Transverse colon (tissue), 4 donors: ENCODE measurements at regions not wholly inside any gene's neighbourhood (a gene's known extent, or its start where the extent isn't known, plus 50 kb on each side); places are given as distances from the start of the nearest gene placed in this dataset.
"Not testable (repeated sequence)": the region's sequence is repeated elsewhere in the genome, so short reads cannot be mapped to it uniquely, and the experiment has no call there.

Experiments
- DNase-seq: peaks from one replicate; pipeline ENCODE4 v3.0.0-alpha.2; 2019
- H3K27ac ChIP-seq, 4 donors: fragments of 200-600 bp; sonication (generic); 2 replicates each; pipeline ENCODE4 v1.5.1; 2016 to 2018; ENCODE audit warnings: inconsistent platforms in 4 of 4
- H3K27me3 ChIP-seq: fragments of 200-600 bp; sonication (generic); 2 replicates; pipeline ENCODE4 v1.5.1; 2017; ENCODE audit warnings: inconsistent platforms
- H3K36me3 ChIP-seq, 4 donors: fragments of 200-600 bp; sonication (generic); 2 replicates each; pipeline ENCODE4 v1.5.1; 2017 to 2019; ENCODE audit warnings: inconsistent platforms in 4 of 4
- H3K4me1 ChIP-seq, 4 donors: fragments of 200-600 bp; sonication (generic); 2 replicates each; pipeline ENCODE4 v1.5.1; 2017 to 2020; ENCODE audit warnings: inconsistent platforms in 4 of 4
- H3K4me3 ChIP-seq, 4 donors: fragments of 200-600 bp; sonication (generic); 1 replicate in 1 of 4; 2 replicates in 3 of 4; pipeline versions ENCODE4 v1.5.1 to v1.6.1; 2017 to 2019; ENCODE audit warnings: inconsistent platforms in 4 of 4
- H3K9me3 ChIP-seq, 2 donors: fragments of 200-600 bp; sonication (generic); 2 replicates each; pipeline ENCODE4 v1.5.1; 2017 to 2019; ENCODE audit warnings: inconsistent platforms in 2 of 2
- CTCF ChIP-seq, 5 experiments: fragments of 200-600 bp in 3 of 5; fragments of 450-650 bp in 2 of 5; sonication (generic) in 3 of 5; IDR thresholded peaks; 1 replicate in 2 of 5; 2 replicates in 3 of 5; pipeline ENCODE4 v1.5.1; 2016 to 2017; ENCODE audit warnings: antibody characterized with exemption in 5 of 5, inconsistent platforms in 3 of 5, mild to moderate bottlenecking in 2 of 5, moderate library complexity in 1 of 5
- EP300 ChIP-seq: sonication (generic); formaldehyde crosslinking; IDR thresholded peaks from one replicate; pipeline ENCODE4 v1.6.1; 2017; ENCODE audit warnings: antibody characterized with exemption, low read depth
- POLR2A ChIP-seq: fragments of 450-650 bp; IDR thresholded peaks from one replicate; pipeline ENCODE4 v1.6.1; 2016; ENCODE audit warnings: antibody characterized with exemption, mild to moderate bottlenecking, moderate library complexity
- POLR2AphosphoS5 ChIP-seq, 3 donors: sonication (generic); formaldehyde crosslinking; IDR thresholded peaks; one replicate each; pipeline ENCODE4 v1.6.1; 2016; ENCODE audit warnings: antibody characterized with exemption in 3 of 3
- WGBS, 2 donors: methylation state at CpG; one replicate each; pipeline ENCODE4 v1.1.5; 2018; ENCODE audit warnings: low coverage in 1 of 2; 5-methylcytosine and 5-hydroxymethylcytosine counted together
- in situ Hi-C, 4 donors: fragments of 200-750 bp; cut with MboI; loops; one replicate each; pipeline versions ENCODE4 v1.15.0 to v1.15.1; 2017; ENCODE audit warnings: low sequenced_read_pairs in 3 of 4, low pct_ligation_motif_present in 1 of 4, low pct_unique_long_range_greater_than_20kb in 1 of 4
- intact Hi-C: fragments of 100-400 bp; cut with DNase I; formaldehyde crosslinking; loops from one replicate; pipeline ENCODE4 v1.15.1; 2023; ENCODE audit warnings: low total_unique reads

GRCh38 chr13:54415753-54416366, 1387.2 kb downstream of the OLFM4 start:
- TF ChIP-seq CTCF (IDR thresholded peaks at IDR 0.05) (no peak), EP300 (no peak), POLR2A (no peak), POLR2AphosphoS5 (IDR thresholded peaks at IDR 0.05) (no peak)
- Histone ChIP-seq H3K4me1 (no peaks in the 10 kb centered on the region), H3K9me3 (no peaks in the 10 kb centered on the region), H3K27me3 (no peaks in the 10 kb centered on the region), H3K36me3 (no peaks in the 10 kb centered on the region), H3K27ac (no peak overlapping the region), H3K4me3 (no peak overlapping the region)
- in situ Hi-C loops = no loop called here
- DNase-seq = no peak
- WGBS, 2 donors = 67 to 80% methylated on average over 1 to 6 of the region's 6 CpGs
- intact Hi-C loops = no loop called here

- intact Hi-C loops = loop anchor here (5.0 kb wide), 1 partner anchor 141 kb away; no protein-coding TSS in a partner anchor
- H3K4me3 ChIP-seq, DNase-seq, H3K36me3 ChIP-seq, H3K27ac ChIP-seq, H3K27me3 ChIP-seq, in situ Hi-C loops, H3K9me3 ChIP-seq, H3K4me1 ChIP-seq: not testable (repeated sequence)
- 83 to 95% methylated on average over 8 to 15 of the region's 15 CpGs for WGBS, 2 donors
Observed at GRCh38 chr13:54422946-54423345, 1394.3 kb downstream of the OLFM4 start.

- Histone ChIP-seq H3K9me3 (no peaks in the 10 kb centered on the region), H3K27ac (no peak overlapping the region), H3K4me1 (no peaks in the 10 kb centered on the region), H3K4me3 (no peak overlapping the region), H3K27me3 (no peaks in the 10 kb centered on the region), H3K36me3 (no peaks in the 10 kb centered on the region)
- intact Hi-C loops = loop anchor here (5.0 kb wide), 1 partner anchor 142 kb away; no protein-coding TSS in a partner anchor
- no peak for DNase-seq
- WGBS, 2 donors = 43 to 63% methylated on average over 2 of the region's 2 CpGs
- TF ChIP-seq POLR2AphosphoS5 (IDR thresholded peaks at IDR 0.05) (no peak), POLR2A (no peak)
- in situ Hi-C loops = no loop called here
Observed at GRCh38 chr13:54424344-54424743, 1395.7 kb downstream of the OLFM4 start.

- in situ Hi-C loops = no loop called here
- WGBS, 2 donors = 51 to 60% methylated on average over 4 of the region's 4 CpGs
- Histone ChIP-seq H3K4me3 (no peak overlapping the region), H3K27ac (no peak overlapping the region), H3K4me1 (no peaks in the 10 kb centered on the region), H3K36me3 (no peaks in the 10 kb centered on the region), H3K27me3 (no peaks in the 10 kb centered on the region), H3K9me3 (no peaks in the 10 kb centered on the region)
- intact Hi-C loops = no loop called here
- no peak for DNase-seq
- TF ChIP-seq POLR2AphosphoS5 (IDR thresholded peaks at IDR 0.05) = no peak
- TF ChIP-seq CTCF (IDR thresholded peaks at IDR 0.05) = no peak
- no peak for TF ChIP-seq POLR2A
- TF ChIP-seq EP300 = no peak
Observed at GRCh38 chr13:54433493-54434206, 1405.0 kb downstream of the OLFM4 start.

GRCh38 chr13:54440853-54441400, 1412.3 kb downstream of the OLFM4 start:
- H3K36me3 ChIP-seq, H3K27ac ChIP-seq, DNase-seq, H3K4me3 ChIP-seq, in situ Hi-C loops, H3K9me3 ChIP-seq, H3K4me1 ChIP-seq, intact Hi-C loops, H3K27me3 ChIP-seq: not testable (repeated sequence)
- WGBS, 2 donors = 97% methylated on average over 26 of the region's 27 CpGs; no CpG with 5 or more reads in 1 of the 2 donors
